HG03558 (cell line): ENCODE measurements at regions not wholly inside any gene's neighbourhood (a gene's known extent, or its start where the extent isn't known, plus 50 kb on each side); places are given as distances from the start of the nearest gene placed in this dataset.

Experiments
- ATAC-seq: cut with Tn5 transposase; IDR thresholded peaks from one replicate; pipeline ENCODE4 v1.9.1; 2021; ENCODE audit warnings: moderate number of reproducible peaks; ENCODE audit not compliant: unreplicated experiment; ENCODE audit errors: extremely low read depth

GRCh38 chr6:26211963-26212362 is 124.7 kb downstream of the HFE start:
- ATAC-seq: no peak

GRCh38 chr6:26213334-26214075 is 126.3 kb downstream of the HFE start:
- no peak for ATAC-seq

- ATAC-seq: no peak
Observed at GRCh38 chr6:26214803-26215584, 127.8 kb downstream of the HFE start.

- ATAC-seq: no peak
Observed at GRCh38 chr6:26215585-26216358, 128.5 kb downstream of the HFE start.

GRCh38 chr6:26216359-26216885 is 129.2 kb downstream of the HFE start:
- peak; percentile 44 for ATAC-seq

GRCh38 chr6:26216886-26217713 is 129.9 kb downstream of the HFE start:
- ATAC-seq: peak; percentile 19

- no peak for ATAC-seq
Observed at GRCh38 chr6:26217714-26218075, 130.5 kb downstream of the HFE start.

GRCh38 chr6:26218824-26219223 is 131.6 kb downstream of the HFE start:
- ATAC-seq: no peak

GRCh38 chr6:26220145-26220970 is 133.1 kb downstream of the HFE start:
- ATAC-seq: no peak

GRCh38 chr6:26221186-26221585 is 134.0 kb downstream of the HFE start:
- no peak for ATAC-seq

GRCh38 chr6:26222571-26222970 is 135.3 kb downstream of the HFE start:
- no peak for ATAC-seq

GRCh38 chr6:26223228-26223627 is 136.0 kb downstream of the HFE start:
- no peak for ATAC-seq

- ATAC-seq: peak; percentile 41
Observed at GRCh38 chr6:26223650-26224546, 136.7 kb downstream of the HFE start.

- no peak for ATAC-seq
Observed at GRCh38 chr6:26224547-26224912, 137.3 kb downstream of the HFE start.

- no peak for ATAC-seq
Observed at GRCh38 chr6:26224940-26225847, 138.0 kb downstream of the HFE start.

- no peak for ATAC-seq
Observed at GRCh38 chr6:26225848-26226578, 138.8 kb downstream of the HFE start.

- ATAC-seq: no peak
Observed at GRCh38 chr6:26226579-26226967, 138.4 kb upstream of the BTN3A2 start.
